NCI-H2081 (cell line): ENCODE measurements at regions not wholly inside any gene's neighbourhood (a gene's known extent, or its start where the extent isn't known, plus 50 kb on each side); places are given as distances from the start of the nearest gene placed in this dataset.
"Not testable (repeated sequence)": the region's sequence is repeated elsewhere in the genome, so short reads cannot be mapped to it uniquely, and the experiment has no call there.

Experiments used
- DNase-seq, 2 experiments: peaks; one replicate each; lab custom pipeline; 2025; lab: John Stamatoyannopoulos, UW

GRCh38 chr1:182227864-182228547 is 163.6 kb downstream of the GLUL start:
- DNase-seq, result peak in 1 of 2 experiments; percentile 11

GRCh38 chr1:182226618-182227017 is 165.0 kb downstream of the GLUL start:
- DNase-seq, result no peak

- not testable (repeated sequence) for DNase-seq
These were observed 164.2 kb upstream of the ZNF648 start for GRCh38 chr1:182225755-182226154.

- not testable (repeated sequence) for DNase-seq
These were observed 160.5 kb upstream of the ZNF648 start for GRCh38 chr1:182221990-182222389.

- DNase-seq, result not testable (repeated sequence)
These were observed 159.9 kb upstream of the ZNF648 start for GRCh38 chr1:182221367-182221766.

- no peak for DNase-seq
These were observed 156.5 kb upstream of the ZNF648 start for GRCh38 chr1:182217967-182218366.

GRCh38 chr1:182217071-182217470 is 155.6 kb upstream of the ZNF648 start:
- no peak for DNase-seq

GRCh38 chr1:182215764-182216163 is 154.3 kb upstream of the ZNF648 start:
- DNase-seq, result no peak

GRCh38 chr1:182213163-182213562 is 151.7 kb upstream of the ZNF648 start:
- DNase-seq, result no peak

- no peak for DNase-seq
These were observed 149.9 kb upstream of the ZNF648 start for GRCh38 chr1:182211386-182211785.

GRCh38 chr1:182210417-182210816 is 148.9 kb upstream of the ZNF648 start:
- no peak for DNase-seq

- no peak for DNase-seq
These were observed 145.8 kb upstream of the ZNF648 start for GRCh38 chr1:182207300-182207699.

GRCh38 chr1:182206626-182207239 is 145.2 kb upstream of the ZNF648 start:
- no peak for DNase-seq

GRCh38 chr1:182205351-182206022 is 144.0 kb upstream of the ZNF648 start:
- no peak for DNase-seq

- DNase-seq, result no peak
These were observed 141.8 kb upstream of the ZNF648 start for GRCh38 chr1:182203191-182203875.

- DNase-seq, result not testable (repeated sequence)
These were observed 140.0 kb upstream of the ZNF648 start for GRCh38 chr1:182201490-182201889.

- no peak for DNase-seq
These were observed 138.7 kb upstream of the ZNF648 start for GRCh38 chr1:182200025-182200812.

GRCh38 chr1:182198006-182198605 is 136.6 kb upstream of the ZNF648 start:
- DNase-seq, result no peak

- no peak for DNase-seq
These were observed 135.7 kb upstream of the ZNF648 start for GRCh38 chr1:182196897-182197870.

- DNase-seq, result no peak
These were observed 134.2 kb upstream of the ZNF648 start for GRCh38 chr1:182195733-182196132.
